Muscle layer of colon (tissue), 2 donors: ENCODE measurements at regions not wholly inside any gene's neighbourhood (a gene's known extent, or its start where the extent isn't known, plus 50 kb on each side); places are given as distances from the start of the nearest gene placed in this dataset.
"Not testable (repeated sequence)": the region's sequence is repeated elsewhere in the genome, so short reads cannot be mapped to it uniquely, and the experiment has no call there.

ENCODE experiments used
- H3K27ac ChIP-seq: one replicate; pipeline ENCODE4 v1.7.0; 2013; ENCODE audit warnings: low read depth, mild to moderate bottlenecking, low read length, moderate library complexity
- H3K27me3 ChIP-seq, 2 donors: one replicate each; pipeline ENCODE4 v1.7.0; 2013; ENCODE audit warnings: low read length in 2 of 2, mild to moderate bottlenecking in 2 of 2; ENCODE audit not compliant: insufficient read depth in 2 of 2, control insufficient read depth in 1 of 2
- H3K36me3 ChIP-seq: one replicate; pipeline ENCODE4 v1.7.0; 2013; ENCODE audit warnings: mild to moderate bottlenecking, low read length; ENCODE audit not compliant: insufficient read depth
- H3K4me1 ChIP-seq: one replicate; pipeline ENCODE4 v1.7.0; 2013; ENCODE audit warnings: mild to moderate bottlenecking, low read length; ENCODE audit not compliant: insufficient read depth
- H3K4me3 ChIP-seq, 2 donors: one replicate each; pipeline ENCODE4 v1.7.0; 2013; ENCODE audit warnings: low read length in 2 of 2, low read depth in 1 of 2, mild to moderate bottlenecking in 1 of 2, moderate library complexity in 1 of 2
- H3K9ac ChIP-seq: one replicate; pipeline ENCODE4 v1.7.0; 2013; ENCODE audit warnings: low read length
- H3K9me3 ChIP-seq: one replicate; pipeline ENCODE4 v1.7.0; 2013; ENCODE audit warnings: mild to moderate bottlenecking, low read length
- donor health status: abdominal sarcoma.
- donor health status: Adenocarcinoma of cecum.

GRCh38 chr3:139145980-139146379 is 101.3 kb upstream of the PRR23C start:
- H3K9me3 ChIP-seq, H3K4me1 ChIP-seq, H3K36me3 ChIP-seq, H3K27me3 ChIP-seq, H3K4me3 ChIP-seq, H3K9ac ChIP-seq, H3K27ac ChIP-seq: not testable (repeated sequence)

- no peaks in the 10 kb centered on the region for H3K4me1 ChIP-seq
- no peaks in the 10 kb centered on the region for H3K9me3 ChIP-seq
- no peak overlapping the region for H3K27ac ChIP-seq
- no peak overlapping the region for H3K4me3 ChIP-seq
- H3K9ac ChIP-seq = no peak overlapping the region
- H3K36me3 ChIP-seq = no peaks in the 10 kb centered on the region
- H3K27me3 ChIP-seq = no peaks in the 10 kb centered on the region
Measured at GRCh38 chr3:139151530-139151929, 106.8 kb upstream of the PRR23C start.

- not testable (repeated sequence) for H3K4me1 ChIP-seq, H3K36me3 ChIP-seq, H3K4me3 ChIP-seq, H3K27me3 ChIP-seq, H3K9ac ChIP-seq, H3K27ac ChIP-seq, H3K9me3 ChIP-seq
Measured at GRCh38 chr3:139153434-139153833, 108.7 kb upstream of the PRR23C start.

- H3K4me1 ChIP-seq = no peaks in the 10 kb centered on the region
- H3K36me3 ChIP-seq = no peaks in the 10 kb centered on the region
- no peak overlapping the region for H3K27ac ChIP-seq
- H3K4me3 ChIP-seq = no peak overlapping the region
- no peaks in the 10 kb centered on the region for H3K9me3 ChIP-seq
- no peak overlapping the region for H3K9ac ChIP-seq
- H3K27me3 ChIP-seq = no peaks in the 10 kb centered on the region
Measured at GRCh38 chr3:139157161-139157932, 112.7 kb upstream of the PRR23C start.

- H3K27ac ChIP-seq = no peak overlapping the region
- no peaks in the 10 kb centered on the region for H3K27me3 ChIP-seq
- H3K4me3 ChIP-seq = no peak overlapping the region
- H3K36me3 ChIP-seq = no peaks in the 10 kb centered on the region
- no peak overlapping the region for H3K9ac ChIP-seq
- no peaks in the 10 kb centered on the region for H3K4me1 ChIP-seq
- no peaks in the 10 kb centered on the region for H3K9me3 ChIP-seq
Measured at GRCh38 chr3:139159356-139159755, 114.7 kb upstream of the PRR23C start.

- Histone ChIP-seq H3K27me3 (no peaks in the 10 kb centered on the region), H3K27ac (no peak overlapping the region), H3K9ac (no peak overlapping the region), H3K4me1 (no peaks in the 10 kb centered on the region), H3K9me3 (no peaks in the 10 kb centered on the region), H3K4me3 (peak overlapping the region in 1 of 2 donors; percentile 26), H3K36me3 (no peaks in the 10 kb centered on the region)
Measured at GRCh38 chr3:139173372-139174108, 128.8 kb upstream of the PRR23C start.

GRCh38 chr3:139180489-139180888 is 135.8 kb upstream of the PRR23C start:
- Histone ChIP-seq H3K27ac (no peak overlapping the region), H3K4me3 (no peak overlapping the region), H3K4me1 (no peaks in the 10 kb centered on the region), H3K36me3 (no peaks in the 10 kb centered on the region), H3K27me3 (no peaks in the 10 kb centered on the region), H3K9ac (no peak overlapping the region), H3K9me3 (peaks cover 5% of the 10 kb centered on the region)

GRCh38 chr3:139182143-139182542 is 137.5 kb upstream of the PRR23C start:
- H3K27ac ChIP-seq = no peak overlapping the region
- no peak overlapping the region for H3K4me3 ChIP-seq
- no peaks in the 10 kb centered on the region for H3K27me3 ChIP-seq
- H3K9me3 ChIP-seq = peaks cover 5% of the 10 kb centered on the region
- no peaks in the 10 kb centered on the region for H3K36me3 ChIP-seq
- H3K9ac ChIP-seq = no peak overlapping the region
- H3K4me1 ChIP-seq = no peaks in the 10 kb centered on the region

GRCh38 chr3:139182598-139182997 is 137.9 kb upstream of the PRR23C start:
- no peak overlapping the region for H3K9ac ChIP-seq
- H3K4me3 ChIP-seq = no peak overlapping the region
- no peak overlapping the region for H3K27ac ChIP-seq
- H3K27me3 ChIP-seq = no peaks in the 10 kb centered on the region
- peaks cover 5% of the 10 kb centered on the region for H3K9me3 ChIP-seq
- no peaks in the 10 kb centered on the region for H3K4me1 ChIP-seq
- no peaks in the 10 kb centered on the region for H3K36me3 ChIP-seq

GRCh38 chr3:139185527-139185926 is 140.8 kb upstream of the PRR23C start:
- Histone ChIP-seq H3K9me3 (peaks cover 4% of the 10 kb centered on the region), H3K36me3 (no peaks in the 10 kb centered on the region)

GRCh38 chr3:139187154-139187553 is 142.5 kb upstream of the PRR23C start:
- H3K4me3 ChIP-seq = no peak overlapping the region
- H3K9ac ChIP-seq = no peak overlapping the region
- H3K36me3 ChIP-seq = no peaks in the 10 kb centered on the region
- H3K4me1 ChIP-seq = no peaks in the 10 kb centered on the region
- no peaks in the 10 kb centered on the region for H3K9me3 ChIP-seq
- H3K27ac ChIP-seq = no peak overlapping the region
- no peaks in the 10 kb centered on the region for H3K27me3 ChIP-seq

More at GRCh38 chr3:139185527-139185926, 140.8 kb upstream of the PRR23C start:
- H3K9ac ChIP-seq = no peak overlapping the region
- no peaks in the 10 kb centered on the region for H3K4me1 ChIP-seq
- no peak overlapping the region for H3K27ac ChIP-seq
- H3K4me3 ChIP-seq = no peak overlapping the region
- H3K27me3 ChIP-seq = no peaks in the 10 kb centered on the region

- H3K27me3 ChIP-seq = no peaks in the 10 kb centered on the region
- no peaks in the 10 kb centered on the region for H3K4me1 ChIP-seq
- H3K27ac ChIP-seq = no peak overlapping the region
- H3K4me3 ChIP-seq = no peak overlapping the region
- H3K36me3 ChIP-seq = no peaks in the 10 kb centered on the region
- H3K9me3 ChIP-seq = no peaks in the 10 kb centered on the region
- no peak overlapping the region for H3K9ac ChIP-seq
Measured at GRCh38 chr3:139187648-139188047, 143.0 kb upstream of the PRR23C start.
